A549 (cell line): ENCODE measurements at regions not wholly inside any gene's neighbourhood (a gene's known extent, or its start where the extent isn't known, plus 50 kb on each side); places are given as distances from the start of the nearest gene placed in this dataset.

ENCODE experiments used
- ATAC-seq, 2 experiments: fragments of 200-7000 bp in 1 of 2; fragments of >200 bp in 1 of 2; cut with Nextera tagmentation in 1 of 2; cut with Tn5 transposase in 1 of 2; 3 replicates each; pipeline versions ENCODE4 v1.8.0 to v1.9.1; 2018 to 2020; ENCODE audit warnings: mild to moderate bottlenecking in 1 of 2, moderate library complexity in 1 of 2
- CTCF ChIA-PET: fragments of 300-600 bp; sonication (Branson Sonifier 250); formaldehyde crosslinking; extraction: SDS; loops from one replicate; lab custom pipeline; 2021; ENCODE audit warnings: antibody characterized with exemption, inconsistent platforms; lab: Yijun Ruan, JAX
- POLR2A ChIA-PET: fragments of 350-600 bp; formaldehyde crosslinking; extraction: SDS; loops from one replicate; lab custom pipeline; 2021; ENCODE audit warnings: antibody characterized with exemption, inconsistent platforms; lab: Yijun Ruan, JAX
- DNase-seq, 2 experiments: peaks; one replicate each; pipeline versions ENCODE4 v3.0.0 to v3.0.0-alpha.2; 2011 to 2016; ENCODE audit warnings: low read depth in 1 of 2, low spot score in 1 of 2
- FAIRE-seq: peaks from 2 replicates; lab custom pipeline; 2011; peaks lifted over from hg19 to GRCh38; lab: Jason Lieb, UNC
- H3K27ac ChIP-seq, 2 experiments: fragments of >200 bp; sonication (Bioruptor Twin); formaldehyde crosslinking; 3 replicates each; pipeline ENCODE4 v1.5.1; 2016 to 2017
- H3K4me1 ChIP-seq: fragments of >200 bp; sonication (Bioruptor Twin); formaldehyde crosslinking; 3 replicates; pipeline ENCODE4 v1.6.1; 2016
- H3K4me2 ChIP-seq: fragments of >200 bp; sonication (Bioruptor Twin); formaldehyde crosslinking; 3 replicates; pipeline ENCODE4 v1.6.1; 2016
- H3K4me3 ChIP-seq: fragments of >200 bp; sonication (Bioruptor Twin); formaldehyde crosslinking; 3 replicates; pipeline ENCODE4 v1.5.1; 2016
- H3K9me3 ChIP-seq: fragments of >200 bp; sonication (Bioruptor Twin); formaldehyde crosslinking; 3 replicates; pipeline ENCODE4 v1.6.1; 2016
- CBX8 ChIP-seq: fragments of 200-600 bp; sonication (generic); IDR thresholded peaks from 2 replicates; pipeline ENCODE4 v1.6.1; 2016
- CEBPB ChIP-seq, 2 experiments: fragments of >200 bp in 1 of 2; sonication (Bioruptor Twin) in 1 of 2; formaldehyde crosslinking in 1 of 2; IDR thresholded peaks; 2 replicates each; pipeline ENCODE4 v1.6.1; 2012 to 2016
- CHD2 ChIP-seq: fragments of 150-350 bp; IDR thresholded peaks from 2 replicates; pipeline ENCODE4 v1.6.1; 2014; ENCODE audit warnings: low read length; ENCODE audit not compliant: partially characterized antibody
- E2F6 ChIP-seq: IDR thresholded peaks from 2 replicates; pipeline ENCODE4 v1.6.1; 2012; ENCODE audit warnings: low read depth, borderline replicate concordance
- JUN ChIP-seq, 2 experiments: fragments of >200 bp; sonication (Bioruptor Twin); formaldehyde crosslinking; IDR thresholded peaks; 2 replicates in 1 of 2; 3 replicates in 1 of 2; pipeline ENCODE4 v1.6.1; 2016 to 2017
- MAFK ChIP-seq: fragments of 450-650 bp; IDR thresholded peaks from 2 replicates; pipeline ENCODE4 v1.6.1; 2014; ENCODE audit not compliant: partially characterized antibody
- RAD21 ChIP-seq, 2 experiments: fragments of >200 bp in 1 of 2; sonication (Bioruptor Twin) in 1 of 2; formaldehyde crosslinking in 1 of 2; IDR thresholded peaks in 1 of 2; conservative IDR thresholded peaks in 1 of 2; 2 replicates in 1 of 2; 3 replicates in 1 of 2; pipeline ENCODE4 v1.6.1; 2012 to 2018; ENCODE audit warnings: inconsistent platforms in 1 of 2
- REST ChIP-seq: fragments of 200-600 bp; sonication (generic); IDR thresholded peaks from 2 replicates; pipeline ENCODE4 v1.6.1; 2016; ENCODE audit warnings: antibody characterized with exemption, mild to moderate bottlenecking, moderate library complexity
- RFX5 ChIP-seq: fragments of 450-650 bp; IDR thresholded peaks from 2 replicates; pipeline ENCODE4 v1.7.1; 2014; ENCODE audit warnings: antibody characterized with exemption, mild to moderate bottlenecking, moderate library complexity
- TFCP2L1 ChIP-seq: fragments of 250-450 bp; sonication (Bioruptor Pico); IDR thresholded peaks from 2 replicates; pipeline ENCODE4 v1.5.0; 2021; ENCODE audit warnings: mild to moderate bottlenecking
- ZC3H11A ChIP-seq: fragments of 450-650 bp; IDR thresholded peaks from 2 replicates; pipeline ENCODE4 v1.6.1; 2014; ENCODE audit warnings: antibody characterized with exemption, mild to moderate bottlenecking
- ZNF302 ChIP-seq: fragments of 250-450 bp; sonication (Bioruptor Pico); IDR thresholded peaks from 2 replicates; pipeline ENCODE4 v1.9.0; 2021; ENCODE audit warnings: inconsistent platforms, mild to moderate bottlenecking, moderate library complexity
- WGBS: methylation state at CpG from one replicate; pipeline ENCODE4 v1.1.6; 2017; ENCODE audit errors: missing lambda C conversion rate; 5-methylcytosine and 5-hydroxymethylcytosine counted together
- TF ChIP-seq, protein P1 (sequence below): fragments of >200 bp; sonication (Bioruptor Twin); formaldehyde crosslinking; IDR thresholded peaks from 2 replicates; pipeline ENCODE4 v1.6.1; 2016

DNA sequence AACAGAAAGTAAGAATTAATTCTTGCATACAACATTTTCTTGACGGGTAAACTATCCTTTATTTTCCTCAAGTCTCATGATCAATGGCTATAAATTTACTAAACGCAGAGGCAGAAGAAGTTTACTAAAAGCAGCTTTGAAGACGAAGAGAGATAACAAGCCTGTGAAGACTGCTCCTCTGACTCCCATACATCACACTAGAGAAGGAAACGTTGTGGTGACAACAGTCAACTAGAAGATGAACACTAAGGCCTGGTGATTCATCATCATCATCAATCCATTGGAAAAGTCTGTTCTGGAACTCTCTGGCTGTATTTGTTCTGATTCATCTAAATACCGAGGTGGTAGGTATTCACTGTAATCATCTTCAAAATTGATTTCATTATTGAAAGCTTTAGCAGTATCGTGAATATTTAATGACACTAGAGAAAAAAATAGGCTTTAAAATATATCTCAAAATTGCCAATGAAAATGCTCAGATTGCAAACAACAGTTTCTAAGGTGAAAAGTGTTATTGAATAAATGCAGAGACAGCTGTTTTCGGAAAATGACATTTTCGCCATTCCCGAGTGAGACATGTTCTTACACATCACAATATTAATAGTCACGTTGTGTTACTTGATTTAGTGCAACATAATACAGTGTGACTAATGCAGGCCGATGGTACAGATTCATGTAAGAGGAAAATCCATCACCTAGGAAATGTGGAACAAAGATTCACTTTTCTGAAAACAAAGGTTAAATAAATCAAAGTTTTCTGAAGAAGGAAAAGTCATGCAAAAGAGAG is 260.5 kb downstream of the C12orf50 start:
- H3K4me1 ChIP-seq, result peaks cover 6% of the 10 kb centered on the region; the same call in 1 of the 3 replicates
- ChIA-PET CTCF (no interaction called here), POLR2A (no interaction called here)
- ATAC-seq, result no peak
- DNase-seq, result no peak
- no peak overlapping the region for H3K4me3 ChIP-seq
- no peak overlapping the region for H3K27ac ChIP-seq
- 72% methylated on average over 11 of the region's 11 CpGs for WGBS
- peak; percentile 92 for FAIRE-seq
- no peak for TF ChIP-seq CHD2
- peak; percentile 53 for TF ChIP-seq MAFK
- H3K4me2 ChIP-seq, result no peak overlapping the region
- H3K9me3 ChIP-seq, result no peaks in the 10 kb centered on the region; the same call in 2 of the 3 replicates

DNA sequence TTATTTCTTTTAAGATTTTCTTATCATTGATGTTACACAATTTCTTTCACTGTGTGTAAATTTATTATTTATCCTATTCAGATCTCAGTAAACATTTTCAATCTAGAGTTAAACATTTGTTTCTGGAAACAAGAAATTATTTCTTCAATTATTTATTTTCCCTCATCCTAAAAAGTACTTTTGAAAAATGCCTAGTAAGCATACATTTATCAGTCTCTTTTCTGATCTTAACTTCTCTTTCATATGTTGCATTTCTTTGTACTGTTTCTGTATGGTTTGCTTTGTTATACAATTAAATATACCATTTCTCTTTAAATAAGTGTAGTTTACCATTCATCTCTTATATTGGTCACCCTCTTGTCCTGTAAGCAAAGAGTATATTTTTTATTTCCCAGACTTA is 263.2 kb downstream of the C12orf50 start:
- Histone ChIP-seq H3K4me2 (no peak overlapping the region), H3K9me3 (no peaks in the 10 kb centered on the region), H3K27ac (no peak overlapping the region), H3K4me1 (peaks cover 6% of the 10 kb centered on the region; the same call in 1 of the 3 replicates), H3K4me3 (no peak overlapping the region)
- FAIRE-seq (no peak), DNase-seq (no peak), ATAC-seq (no peak)
- POLR2A ChIA-PET, result no interaction called here
- CTCF ChIA-PET, result no interaction called here
- TF ChIP-seq, protein P1, sequence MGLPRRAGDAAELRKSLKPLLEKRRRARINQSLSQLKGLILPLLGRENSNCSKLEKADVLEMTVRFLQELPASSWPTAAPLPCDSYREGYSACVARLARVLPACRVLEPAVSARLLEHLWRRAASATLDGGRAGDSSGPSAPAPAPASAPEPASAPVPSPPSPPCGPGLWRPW, result no peak
- peak; percentile 74 for TF ChIP-seq MAFK
- TF ChIP-seq, all 56 proteins: peak for 1

DNA sequence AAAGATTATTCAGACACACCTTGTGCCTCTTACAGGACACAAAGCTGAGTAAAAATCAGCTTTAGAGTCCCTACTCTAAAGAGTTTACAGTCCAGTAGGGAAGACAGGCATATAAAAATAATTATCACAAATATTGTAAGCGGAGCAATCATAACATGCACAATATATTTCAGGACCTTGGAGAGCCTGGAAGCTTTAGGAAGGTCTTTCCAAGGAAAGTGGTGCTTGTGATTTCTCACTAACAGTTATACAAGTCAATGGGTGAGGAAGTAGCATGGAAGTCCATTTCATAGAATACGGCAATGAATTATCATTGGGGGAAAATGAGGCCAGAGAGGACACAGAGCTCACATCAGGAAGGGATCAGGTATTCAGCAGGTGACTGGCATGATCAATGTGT is 268.3 kb downstream of the C12orf50 start:
- no peak for ATAC-seq

DNA sequence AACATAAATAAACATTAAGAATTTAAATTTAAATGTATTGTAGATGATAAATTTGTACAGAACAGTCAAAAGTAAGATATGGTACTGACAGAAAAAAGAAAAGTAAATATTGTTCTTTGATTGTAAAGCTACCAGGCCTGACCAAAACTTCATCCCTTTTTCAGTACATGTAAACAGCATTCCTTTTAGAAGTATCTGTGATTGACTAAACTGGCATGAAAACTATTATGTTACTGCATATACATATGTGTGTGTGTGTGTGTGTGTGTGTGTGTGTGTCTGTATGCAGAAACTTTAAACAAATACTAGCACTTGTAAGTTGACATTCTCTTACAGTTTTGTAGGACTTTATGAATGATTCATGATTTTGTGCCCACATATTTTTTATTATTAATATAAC is 270.9 kb downstream of the C12orf50 start:
- Histone ChIP-seq H3K4me1 (peaks cover 18% of the 10 kb centered on the region), H3K4me2 (no peak overlapping the region), H3K27ac (no peak overlapping the region), H3K4me3 (no peak overlapping the region), H3K9me3 (peaks cover 6% of the 10 kb centered on the region; the same call in 1 of the 3 replicates)
- no peak for ATAC-seq
- FAIRE-seq, result peak; percentile 23
- ChIA-PET POLR2A (no interaction called here), CTCF (interaction anchor here (0.6 to 0.7 kb wide), 2 partner anchors 29 to 241 kb away, joined by 3 to 5 read pairs; no protein-coding TSS in a partner anchor)
- TF ChIP-seq RFX5 (no peak), ZC3H11A (no peak), JUN (IDR thresholded peaks at IDR 0.05) (no peak), CBX8 (no peak), ZNF302 (no peak), RAD21 (conservative IDR thresholded peaks at IDR 0.05 in 1 of 2, IDR thresholded peaks at IDR 0.05 in 1 of 2) (no peak)
- no peak for DNase-seq

More for the DNA sequence above, 268.3 kb downstream of the C12orf50 start:
- no peak overlapping the region for H3K4me3 ChIP-seq
- 40% methylated on average over 2 of the region's 2 CpGs for WGBS
- DNase-seq (no peak), FAIRE-seq (no peak)
- peaks cover 6% of the 10 kb centered on the region; the same call in 1 of the 3 replicates for H3K9me3 ChIP-seq
- H3K4me2 ChIP-seq, result no peak overlapping the region
- no peak overlapping the region for H3K27ac ChIP-seq
- H3K4me1 ChIP-seq, result peaks cover 17% of the 10 kb centered on the region
- no peak for TF ChIP-seq TFCP2L1 (CRISPR knock-in tag)
- no peak for TF ChIP-seq E2F6
- TF ChIP-seq REST, result peak; percentile 83
- TF ChIP-seq CEBPB (IDR thresholded peaks at IDR 0.05), result no peak
- TF ChIP-seq, all 56 proteins: peak for 1
- POLR2A ChIA-PET, result no interaction called here
- CTCF ChIA-PET, result no interaction called here
